SK-N-MC (cell line): ENCODE measurements at regions not wholly inside any gene's neighbourhood (a gene's known extent, or its start where the extent isn't known, plus 50 kb on each side); places are given as distances from the start of the nearest gene placed in this dataset.

ENCODE experiments used
- EZH2 ChIP-seq: fragments of 200-600 bp; sonication (generic); IDR thresholded peaks from one replicate; pipeline ENCODE4 v1.6.1; 2017; ENCODE audit warnings: antibody characterized with exemption
- POLR2AphosphoS5 ChIP-seq: IDR thresholded peaks from 2 replicates; pipeline ENCODE4 v1.6.1; 2012; ENCODE audit warnings: mild to moderate bottlenecking, low read depth, low read length, borderline replicate concordance

- TF ChIP-seq EZH2, result no peak
- no peak for TF ChIP-seq POLR2AphosphoS5
These were observed 294.4 kb upstream of the CDH4 start for GRCh38 chr20:60957621-60958020.
